A172 (cell line): ENCODE measurements at regions not wholly inside any gene's neighbourhood (a gene's known extent, or its start where the extent isn't known, plus 50 kb on each side); places are given as distances from the start of the nearest gene placed in this dataset.
A peak's percentile ranks its signal among the peaks of the same experiment; 100 is the strongest.
"Not testable (repeated sequence)": the region's sequence is repeated elsewhere in the genome, so short reads cannot be mapped to it uniquely, and the experiment has no call there.

Source experiments
- DNase-seq: peaks from one replicate; pipeline ENCODE4 v3.0.0-alpha.2; 2015; ENCODE audit warnings: low spot score

DNA sequence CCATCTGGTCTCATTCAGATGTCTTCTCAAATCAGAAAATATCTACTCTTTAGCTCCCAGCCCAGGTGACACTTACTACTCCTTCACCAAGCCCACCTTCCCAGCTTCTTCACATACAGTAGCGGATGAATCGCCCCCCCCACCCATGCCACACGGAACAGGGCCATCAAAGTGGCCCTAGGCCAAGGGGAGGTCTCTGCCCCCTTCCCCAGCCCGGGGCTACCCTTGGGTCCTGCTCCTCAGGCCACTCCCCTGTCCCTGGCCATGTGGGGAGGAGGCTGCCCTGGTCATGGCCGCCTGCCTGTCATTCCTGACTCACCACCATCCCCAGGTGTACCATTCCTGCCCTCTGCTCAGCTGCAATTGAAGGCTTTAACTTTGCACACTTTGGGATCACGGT, 142.8 kb downstream of the NECTIN1 start:
- no peak for DNase-seq

DNA sequence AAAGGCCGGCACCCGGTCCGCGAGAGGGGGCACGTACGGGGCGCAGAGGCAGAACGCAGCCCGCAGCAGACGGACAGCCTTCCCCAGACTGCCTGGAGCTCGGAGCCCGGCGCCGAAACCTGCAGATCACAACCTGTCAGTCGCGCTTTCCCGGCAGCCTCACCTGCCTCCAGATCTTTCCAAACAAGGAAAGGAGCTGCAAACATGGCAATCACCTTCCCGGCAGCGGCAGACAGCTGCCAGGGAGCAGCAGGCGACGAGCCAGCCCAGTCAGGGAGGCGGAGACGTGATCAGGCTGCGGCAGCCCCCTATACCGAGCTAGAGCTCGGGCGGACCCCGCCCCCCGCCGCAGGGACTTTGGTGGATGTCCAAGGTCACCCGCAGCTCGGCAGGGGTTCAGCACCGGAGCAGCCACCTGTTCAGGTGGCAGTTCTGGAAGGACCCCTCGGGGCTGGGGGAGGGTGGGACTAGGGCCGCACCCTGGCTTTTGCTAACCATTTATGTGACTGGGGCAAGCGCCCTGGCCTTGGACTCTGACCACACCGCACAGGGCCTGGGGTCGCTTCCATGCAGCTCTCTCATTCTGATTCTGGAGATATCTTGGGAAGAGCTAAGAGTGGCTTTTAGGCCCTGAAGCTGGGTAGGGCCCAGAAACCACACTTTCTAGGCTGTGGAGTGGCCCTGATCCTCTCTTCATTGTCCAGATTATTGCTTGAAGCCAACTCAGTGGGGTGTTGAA, 143.8 kb downstream of the NECTIN1 start:
- DNase-seq = no peak

DNA sequence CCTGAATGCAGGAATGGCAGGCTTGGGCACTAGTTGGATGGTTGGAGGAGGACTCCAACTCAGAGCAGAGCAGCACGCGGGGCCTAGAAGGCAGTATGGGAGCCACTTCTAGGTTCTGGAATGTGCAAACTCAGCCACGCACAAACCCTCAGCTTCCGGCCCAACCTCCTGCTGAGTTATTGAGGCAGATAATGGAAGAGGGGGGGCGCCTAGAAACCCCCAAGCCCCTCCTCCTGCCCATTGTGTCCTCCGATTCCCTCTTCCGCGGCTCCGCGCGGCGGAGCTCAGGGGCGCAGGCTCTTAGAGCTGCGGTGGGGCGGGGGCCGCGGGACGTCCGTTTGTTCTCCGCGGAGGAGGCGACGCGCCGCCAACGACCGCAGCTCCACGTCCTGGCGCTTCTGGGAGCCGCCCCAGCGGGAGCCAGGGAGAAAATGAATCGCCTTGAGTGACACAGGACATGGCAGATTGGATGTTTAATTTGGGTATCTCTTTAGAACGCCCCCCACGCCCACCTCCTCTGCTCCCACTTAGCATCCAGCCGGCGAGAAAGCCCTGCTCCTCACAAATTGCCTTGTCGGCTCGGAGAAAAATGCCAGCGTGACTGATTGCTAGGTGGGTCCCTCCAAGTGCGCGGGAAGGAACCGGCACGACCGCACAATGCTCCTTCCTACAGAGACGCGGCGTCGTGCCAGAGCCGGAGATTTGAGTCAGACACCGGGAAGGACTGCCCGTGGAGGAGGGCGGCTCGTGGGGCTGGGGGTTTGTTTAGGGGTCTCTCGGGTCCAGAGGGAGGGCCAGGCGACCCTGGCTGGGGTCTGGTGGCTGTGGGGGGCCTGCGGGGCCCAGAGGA, 144.6 kb downstream of the NECTIN1 start:
- peak; percentile 68 for DNase-seq

DNA sequence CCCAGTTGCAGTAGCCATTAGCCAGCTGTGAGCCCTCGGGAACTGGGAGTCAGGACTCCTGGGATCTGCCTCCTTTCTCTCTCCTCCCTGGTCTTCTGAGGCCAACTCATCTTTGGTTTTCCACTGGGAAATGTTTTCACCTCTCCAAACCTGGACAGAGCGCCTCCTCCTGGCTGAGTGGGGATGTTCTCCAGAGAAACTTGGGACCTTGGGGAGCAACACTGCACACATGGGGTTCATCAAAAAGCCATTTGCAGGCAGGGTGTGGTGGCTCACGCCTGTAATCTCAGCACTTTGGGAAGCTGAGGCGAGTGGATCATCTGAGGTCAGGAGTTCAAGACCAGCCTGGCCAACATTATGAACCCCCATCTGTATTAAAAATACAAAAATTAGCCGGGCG, 145.4 kb downstream of the NECTIN1 start:
- DNase-seq = no peak

DNA sequence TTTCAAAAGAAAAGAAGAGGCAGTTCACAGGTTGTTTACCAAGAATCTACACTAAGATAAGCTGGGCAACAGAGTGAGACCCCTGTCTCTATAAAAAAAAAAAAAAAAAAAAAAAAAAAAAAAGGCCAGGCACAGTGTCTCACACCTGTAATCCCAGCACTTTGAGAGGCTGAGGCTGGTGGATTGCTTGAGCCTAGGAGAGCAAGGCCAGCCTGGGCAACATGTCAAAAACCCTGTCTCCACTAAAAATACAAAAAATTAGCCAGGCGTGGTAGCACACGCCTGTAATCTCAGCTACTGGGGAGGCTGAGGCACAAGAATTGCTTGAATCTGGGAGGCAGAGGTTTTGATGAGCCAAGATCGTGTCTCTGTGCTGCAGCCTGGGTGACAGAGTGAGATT, 147.6 kb downstream of the NECTIN1 start:
- not testable (repeated sequence) for DNase-seq

DNA sequence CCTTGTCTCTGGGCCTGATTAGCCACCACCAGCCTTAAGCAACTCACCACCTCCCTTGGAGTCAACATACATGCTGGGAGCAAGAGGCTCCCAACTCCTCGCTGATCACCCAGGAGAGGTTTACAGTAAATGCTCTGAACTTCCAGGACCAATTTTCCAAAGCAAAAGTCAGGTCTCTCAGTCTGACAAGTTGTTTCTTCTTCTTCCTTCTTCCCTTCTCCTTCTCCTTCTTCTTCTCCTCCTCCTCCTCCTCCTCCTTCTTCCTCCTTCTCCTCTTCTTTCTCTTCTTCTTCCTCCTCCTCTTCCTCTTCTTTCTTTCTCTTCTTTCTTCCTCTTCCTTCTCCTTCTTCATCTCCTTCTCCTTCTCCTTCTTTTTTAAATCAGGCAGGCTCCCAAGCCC, 148.2 kb downstream of the NECTIN1 start:
- no peak for DNase-seq

DNA sequence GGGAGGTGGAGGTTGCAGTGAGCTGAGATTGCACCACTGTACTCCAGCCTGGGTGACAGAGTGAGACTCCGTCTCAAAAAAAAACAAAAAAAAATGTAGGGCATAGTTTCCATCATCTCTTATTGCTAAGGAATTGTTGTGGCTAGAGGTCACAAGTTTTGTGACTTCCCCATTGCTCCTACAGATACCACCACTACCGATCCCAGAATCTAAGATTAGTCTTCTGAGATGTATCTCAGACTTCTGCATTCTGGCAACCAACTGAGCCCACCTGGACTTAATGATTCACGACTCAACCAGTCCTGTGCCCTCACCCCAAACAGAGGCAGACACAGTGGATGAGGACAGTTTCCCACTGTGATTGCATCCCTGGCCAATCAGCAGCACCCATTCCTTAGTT, 148.9 kb downstream of the NECTIN1 start:
- DNase-seq = no peak

DNA sequence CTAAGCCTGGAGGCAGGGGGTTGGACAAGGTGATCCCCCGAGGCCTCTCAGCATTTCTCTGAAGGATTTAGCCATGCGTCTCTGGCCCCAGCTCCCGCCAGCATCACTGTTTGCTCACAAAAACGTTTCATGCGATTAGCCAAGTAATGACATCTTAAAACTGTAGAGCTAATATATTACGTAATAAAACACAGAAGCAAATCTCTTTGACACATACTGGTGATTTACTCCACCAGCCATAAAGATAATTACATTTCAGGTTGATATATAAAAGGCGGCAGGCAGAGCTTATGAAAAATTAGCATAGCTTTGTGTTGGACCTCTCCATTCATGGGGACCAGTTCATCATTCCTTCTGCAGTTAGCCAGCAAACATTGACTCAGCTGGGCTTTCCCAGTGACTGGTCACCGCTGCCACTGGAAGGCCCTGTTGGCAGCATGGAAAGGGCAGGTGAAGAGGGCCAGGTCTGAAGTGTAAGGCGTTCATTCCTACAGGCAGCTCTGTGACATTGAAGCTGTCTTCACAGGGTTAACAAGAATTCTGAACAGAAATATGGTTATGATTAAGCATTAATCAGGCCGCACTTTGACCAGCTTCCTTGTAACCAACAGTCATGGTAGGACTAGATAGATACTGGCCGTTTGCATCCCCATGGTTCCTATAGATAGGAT, 150.3 kb downstream of the NECTIN1 start:
- DNase-seq = no peak

DNA sequence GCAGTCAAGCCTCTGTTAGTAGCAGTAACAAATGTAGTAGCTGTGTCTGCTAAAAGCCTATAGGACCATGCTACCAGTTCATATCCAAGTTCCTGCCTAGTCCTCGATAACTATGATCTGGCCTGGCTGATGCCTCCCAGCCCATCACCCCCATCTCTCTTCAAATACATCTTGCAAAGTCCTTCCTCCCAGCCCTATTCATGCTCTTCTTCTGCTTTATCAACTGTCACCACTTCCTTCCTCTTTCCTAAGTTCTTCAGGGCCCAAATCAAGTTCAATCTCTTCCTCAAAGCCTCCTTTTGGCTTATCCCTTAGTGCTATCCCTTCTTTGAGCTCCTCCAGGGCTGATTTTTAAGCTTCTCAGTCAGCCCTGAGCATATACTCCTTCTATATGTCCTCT, 150.9 kb upstream of the THY1 start:
- no peak for DNase-seq

DNA sequence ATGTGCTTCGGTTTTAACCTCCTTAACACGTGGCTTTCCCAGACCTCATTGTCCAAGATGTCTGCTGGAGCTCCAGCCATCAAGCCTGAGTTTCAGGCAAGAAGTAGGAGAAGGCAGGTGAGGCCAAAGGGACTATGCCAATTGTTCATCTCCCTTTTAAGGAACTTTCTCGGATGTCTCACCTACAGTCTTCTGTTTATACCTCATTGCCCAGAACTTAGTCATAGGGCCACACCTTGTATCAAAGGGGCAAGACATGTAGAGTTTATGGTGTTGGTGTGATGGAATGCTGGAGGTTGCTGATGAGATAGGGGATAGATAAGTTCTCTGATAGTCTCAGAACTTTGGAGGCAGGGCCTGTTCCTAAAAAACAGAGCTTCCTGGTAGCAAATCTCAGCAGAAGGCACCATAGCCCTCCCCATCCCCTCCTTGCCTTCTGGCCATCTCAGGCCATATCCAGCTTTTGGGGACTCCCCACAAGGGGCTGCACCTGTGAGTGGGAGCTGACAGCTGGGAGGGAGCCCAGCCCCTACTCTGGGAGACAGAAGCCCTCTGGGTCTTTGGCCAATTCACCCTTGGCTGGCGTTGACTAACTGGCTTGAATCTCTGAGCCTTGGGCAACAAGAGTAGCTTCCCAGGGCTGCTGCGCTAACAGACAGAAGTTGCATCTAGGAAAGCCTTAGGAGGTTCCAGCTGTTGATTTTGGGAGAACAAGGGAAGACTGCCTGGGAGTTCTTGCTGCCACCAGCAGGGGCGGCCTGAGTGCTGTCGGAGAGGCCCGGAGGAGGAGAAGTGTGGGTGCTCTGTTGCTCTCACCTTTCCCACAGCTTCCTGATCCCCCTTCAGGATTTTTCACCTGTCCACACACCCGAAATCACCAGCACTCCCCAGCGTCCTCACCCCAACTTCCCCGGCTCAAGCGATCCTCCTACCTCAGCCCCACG, 149.8 kb upstream of the THY1 start:
- DNase-seq = no peak

DNA sequence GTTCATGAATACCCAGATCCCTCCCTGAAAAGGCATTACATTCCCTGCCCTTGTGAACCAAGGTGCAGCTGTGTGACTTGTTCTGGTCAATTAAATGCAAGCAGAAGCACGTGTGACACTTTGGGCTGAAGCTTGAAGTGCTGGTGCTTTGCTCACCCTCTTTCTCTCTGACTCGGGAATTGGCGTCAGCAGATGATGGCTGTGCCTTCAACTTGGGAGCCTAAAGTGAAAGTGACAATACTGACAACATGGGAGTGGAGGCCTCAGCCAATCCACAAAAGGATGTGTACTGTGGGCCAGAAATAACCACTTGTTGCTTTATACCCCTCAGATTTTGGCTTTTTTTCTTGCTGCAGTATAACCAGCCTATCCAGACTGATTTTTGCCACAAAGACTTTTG, 148.3 kb upstream of the THY1 start:
- no peak for DNase-seq

DNA sequence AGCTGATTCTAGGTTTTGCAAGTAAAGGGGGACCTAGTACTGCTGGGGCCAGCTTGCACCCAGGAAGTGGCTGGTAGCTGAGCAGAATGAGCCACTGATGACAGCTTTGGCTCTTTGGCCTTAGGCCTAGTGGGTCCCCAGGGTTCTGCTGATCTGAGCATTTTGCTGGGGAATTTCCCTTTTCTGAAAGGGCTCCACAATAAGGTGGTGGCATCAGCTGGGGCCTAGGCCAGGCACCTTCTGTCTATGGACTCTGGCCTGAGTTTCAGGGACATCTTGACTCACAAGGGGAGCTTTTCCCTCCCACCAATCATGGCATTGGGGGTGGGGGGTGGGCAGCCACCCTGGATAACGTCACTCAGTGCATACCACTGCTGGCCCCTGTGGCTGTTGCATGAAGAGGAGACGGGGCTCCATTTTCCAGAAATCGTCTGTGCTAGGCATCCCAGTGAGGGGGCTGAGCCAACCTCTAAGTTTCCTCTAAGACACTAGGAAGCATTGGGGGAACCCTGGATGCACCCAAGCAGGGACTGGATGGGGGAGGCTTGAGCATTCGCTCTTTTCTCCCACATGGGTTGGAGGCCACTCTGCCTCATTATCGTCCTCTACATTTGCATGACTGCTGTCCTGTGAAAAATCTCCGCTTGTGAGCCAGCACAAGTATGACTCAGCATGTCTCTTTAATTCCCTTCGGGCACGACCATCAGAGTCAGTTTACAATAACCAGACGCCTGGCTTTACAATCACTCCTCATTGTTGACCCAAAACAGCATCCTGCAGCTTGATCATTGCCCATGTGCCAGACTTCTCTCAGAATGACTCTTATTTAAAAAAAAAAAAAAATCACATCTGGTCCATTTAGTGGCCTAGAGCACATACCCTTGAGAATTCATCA, 145.0 kb upstream of the THY1 start:
- DNase-seq = peak; percentile 40

DNA sequence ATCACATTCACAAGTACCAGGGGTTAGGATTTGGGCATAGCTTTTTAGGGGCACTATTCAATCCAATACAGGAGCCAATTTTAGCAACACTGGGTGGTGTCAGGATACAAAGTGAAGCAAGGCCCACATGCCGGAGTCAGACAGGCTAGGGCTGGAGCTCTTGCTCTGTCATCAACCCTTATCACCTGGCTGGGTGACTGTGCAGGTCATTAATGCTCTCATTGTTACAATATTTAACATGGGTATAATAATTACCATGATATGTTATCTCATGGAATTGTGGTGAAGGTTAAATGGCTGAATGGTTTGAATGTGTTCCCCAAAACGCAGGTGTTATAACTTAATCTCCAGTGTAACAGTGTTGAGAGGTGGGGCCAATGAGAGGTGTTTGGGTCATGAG, 143.3 kb upstream of the THY1 start:
- no peak for DNase-seq

DNA sequence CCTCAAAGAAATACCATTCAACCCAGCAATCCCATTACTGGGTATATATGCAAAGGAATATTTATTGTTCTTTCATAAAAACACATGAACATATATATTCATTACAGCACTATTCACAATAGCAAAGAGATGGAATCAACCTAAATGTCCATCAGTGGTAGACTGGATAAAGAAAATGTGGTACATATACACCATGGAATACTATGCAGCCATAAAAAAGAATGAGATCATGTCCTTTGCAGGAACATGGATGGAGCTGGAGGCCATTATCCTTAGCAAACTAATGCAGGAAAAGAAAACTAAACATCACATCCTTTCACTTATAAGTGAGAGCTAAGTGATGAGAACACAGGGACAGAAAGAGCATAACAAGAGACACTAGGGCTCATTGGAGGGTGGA, 142.7 kb upstream of the THY1 start:
- DNase-seq = not testable (repeated sequence)

DNA sequence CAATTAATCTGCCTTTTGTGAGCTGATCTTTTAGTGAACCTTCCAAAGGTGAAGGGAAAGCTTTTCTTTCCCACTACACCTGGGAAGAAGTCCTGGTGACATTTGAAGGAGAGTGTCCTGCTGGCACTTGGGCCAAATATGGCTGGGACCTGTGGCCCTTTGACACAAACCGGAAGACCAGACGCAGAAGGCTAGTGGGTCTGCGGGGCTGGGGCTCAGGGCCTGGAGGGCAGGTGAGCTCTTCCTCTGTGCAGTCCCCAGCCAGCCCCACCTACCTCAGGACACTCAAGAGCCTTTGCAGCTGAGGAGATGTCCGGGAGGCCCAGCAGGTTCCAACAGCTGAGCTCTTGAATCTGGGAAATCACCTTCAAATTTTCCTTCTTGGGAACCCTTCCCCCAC, 138.0 kb upstream of the THY1 start:
- no peak for DNase-seq

DNA sequence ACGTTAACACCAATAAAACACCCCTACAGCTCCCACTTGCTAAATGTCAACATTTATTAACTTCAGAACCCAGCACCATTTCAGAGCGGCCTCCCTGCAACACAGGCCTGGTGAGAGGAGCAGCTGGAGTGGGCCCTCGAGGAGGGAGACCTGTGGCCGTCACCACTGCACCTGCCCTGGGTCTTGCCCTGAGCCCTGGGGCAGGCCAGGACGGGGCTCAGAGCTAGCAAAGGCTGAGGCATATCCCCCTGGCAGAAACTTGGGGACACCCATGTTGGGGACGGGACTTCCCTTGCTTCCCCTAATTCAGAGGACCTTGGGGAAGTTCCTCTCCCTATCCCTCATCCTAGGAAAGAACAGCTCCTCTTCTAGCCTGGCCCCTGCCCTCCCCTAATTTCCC, 137.3 kb upstream of the THY1 start:
- no peak for DNase-seq

DNA sequence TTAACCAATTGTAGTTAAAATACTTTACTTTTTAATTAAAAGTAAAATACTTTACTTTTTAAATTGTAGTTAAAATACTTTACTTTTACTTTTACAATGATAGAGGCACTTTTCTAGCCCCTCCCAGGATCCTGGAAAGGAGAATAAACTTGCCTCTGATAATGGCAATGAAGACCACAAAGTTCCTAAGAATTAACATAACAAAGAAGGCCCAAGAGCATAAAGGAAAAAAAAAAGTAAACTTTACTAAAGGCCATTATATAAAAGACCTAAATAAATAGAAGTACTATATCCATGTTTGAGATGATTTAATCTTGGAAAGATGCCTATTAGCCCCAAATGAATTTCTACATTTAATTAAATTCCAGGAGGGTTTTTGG, 129.1 kb upstream of the THY1 start:
- DNase-seq = no peak

DNA sequence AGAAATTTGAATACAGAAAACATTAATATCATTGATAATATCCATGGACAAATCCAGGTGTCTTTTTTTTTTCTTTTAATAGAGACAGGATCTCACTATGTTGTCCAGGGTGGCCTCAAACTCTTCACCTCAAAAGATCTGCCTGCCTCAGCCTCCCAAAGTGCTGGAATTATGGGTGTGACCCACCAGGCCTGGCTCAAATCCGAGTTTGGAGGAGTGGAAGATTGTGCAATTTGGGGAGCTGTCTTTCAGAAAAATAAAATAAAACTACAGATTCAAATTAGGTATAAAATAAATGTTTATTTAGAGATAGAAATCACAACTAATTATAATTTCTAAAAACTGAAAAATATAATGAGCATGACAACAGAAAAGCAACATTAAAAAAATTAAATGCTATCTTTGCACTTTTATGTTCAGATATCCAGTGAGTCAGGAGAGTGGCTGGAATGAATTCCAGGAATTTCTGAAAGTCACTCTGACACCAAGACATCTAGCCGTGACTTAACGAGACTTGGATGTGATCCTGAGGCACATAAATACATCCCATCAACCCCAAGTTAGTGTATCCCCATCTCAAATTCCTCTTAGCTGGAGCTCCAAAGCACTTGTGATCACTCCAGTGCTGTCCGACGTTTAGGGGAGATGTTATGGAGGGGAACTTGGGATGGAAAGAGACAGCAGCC, 128.6 kb upstream of the THY1 start:
- DNase-seq = peak; percentile 24

DNA sequence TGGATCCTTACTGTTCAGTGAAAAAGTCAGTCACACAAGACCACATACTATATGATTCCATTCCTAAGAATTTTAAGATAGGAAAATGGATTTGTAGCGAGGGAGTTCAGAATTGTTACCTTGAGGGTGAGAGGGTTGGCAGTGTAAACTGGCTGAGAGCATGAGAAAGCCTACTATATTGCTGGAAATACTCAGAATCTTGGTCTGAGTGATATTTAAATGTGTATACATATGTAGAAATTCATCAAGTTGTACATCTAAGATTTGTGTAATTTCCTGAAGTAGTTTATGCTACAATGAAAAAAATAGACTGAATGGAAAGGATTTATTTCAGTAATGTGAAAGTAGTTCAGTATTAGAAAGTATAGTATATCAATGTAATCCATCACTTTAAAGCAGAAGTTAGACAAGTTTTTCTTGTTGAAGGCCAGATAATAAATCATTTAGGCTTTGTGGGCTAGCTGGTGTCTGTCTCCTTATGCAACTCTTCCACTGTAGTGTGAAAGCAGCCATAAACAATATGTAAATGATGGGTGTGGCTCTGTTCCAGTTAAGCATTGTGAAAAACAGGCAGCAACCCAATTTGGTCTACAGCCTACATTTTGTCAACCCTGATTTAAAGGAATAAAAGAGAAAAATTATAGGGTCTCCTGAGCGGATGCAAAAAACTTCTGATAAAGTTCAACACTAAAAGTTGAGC, 127.2 kb upstream of the THY1 start:
- no peak for DNase-seq
